BLaER1 treated with 17β-estradiol and CSF1 and Interleukin-3, amounts not matched to agents 10 nM and 100 nM (cell line): ENCODE measurements at regions not wholly inside any gene's neighbourhood (a gene's known extent, or its start where the extent isn't known, plus 50 kb on each side); places are given as distances from the start of the nearest gene placed in this dataset.

ENCODE experiments used
- H3K27ac ChIP-seq, 11 experiments: shearing (Covaris generic); formaldehyde crosslinking; 2 replicates each; pipeline ENCODE4 v1.8.1; 2022
- H3K27me3 ChIP-seq, 11 experiments: shearing (Covaris generic); formaldehyde crosslinking; 2 replicates each; pipeline ENCODE4 v1.8.1; 2022
- H3K36me3 ChIP-seq, 11 experiments: shearing (Covaris generic); formaldehyde crosslinking; 2 replicates each; pipeline ENCODE4 v1.8.1; 2022
- H3K4me1 ChIP-seq, 10 experiments: shearing (Covaris generic); formaldehyde crosslinking; 2 replicates each; pipeline ENCODE4 v1.8.1; 2022
- H3K4me2 ChIP-seq, 11 experiments: shearing (Covaris generic); formaldehyde crosslinking; 2 replicates each; pipeline ENCODE4 v1.8.1; 2022
- H3K4me3 ChIP-seq, 10 experiments: shearing (Covaris generic); formaldehyde crosslinking; 2 replicates each; pipeline ENCODE4 v1.8.1; 2022
- H3K9ac ChIP-seq, 11 experiments: shearing (Covaris generic); formaldehyde crosslinking; 2 replicates each; pipeline ENCODE4 v1.8.1; 2022
- H3K9me3 ChIP-seq, 11 experiments: shearing (Covaris generic); formaldehyde crosslinking; replicated peaks in 1 of 11; 2 replicates each; pipeline ENCODE4 v1.8.1; 2022
- H4K20me1 ChIP-seq, 11 experiments: shearing (Covaris generic); formaldehyde crosslinking; 2 replicates each; pipeline ENCODE4 v1.8.1; 2022
- Cebpa-rat ChIP-seq, 11 experiments: shearing (Covaris generic); IDR thresholded peaks; 2 replicates each; pipeline ENCODE4 v1.8.1; 2022

DNA sequence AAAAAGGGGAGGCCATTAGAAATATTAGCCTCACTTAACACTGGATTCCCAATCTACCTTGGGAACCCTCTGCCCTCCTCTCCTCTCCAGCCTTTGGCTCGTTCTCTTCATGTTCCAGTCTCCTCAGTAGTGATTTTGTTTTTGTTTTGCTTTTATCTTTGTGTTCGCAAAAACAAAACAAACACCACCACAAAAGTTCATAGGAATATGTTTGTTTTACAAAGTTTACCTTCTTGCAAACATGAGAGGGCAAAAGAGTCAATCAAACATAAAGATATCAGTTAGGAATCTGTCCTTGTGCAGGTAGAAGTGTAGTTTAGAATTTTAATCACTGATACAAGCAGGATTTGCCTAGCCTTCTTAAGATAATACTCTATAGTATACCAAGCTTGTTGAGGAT, 179.7 kb upstream of the GUCY1A2 start:
- H3K9ac ChIP-seq = peak overlapping the region in 4 of 11 experiments; percentile 5 to 50 (median 19); a peak in 7 of 22 replicates
- H3K4me2 ChIP-seq = peak overlapping the region; percentile 26 to 75 (median 54); a peak in 21 of 22 replicates
- H3K4me1 ChIP-seq = peaks cover 14 to 43% (median 32%) of the 10 kb centered on the region in 10 experiments
- H3K27me3 ChIP-seq = no peaks in the 10 kb centered on the region
- H3K4me3 ChIP-seq = no peak overlapping the region
- peaks cover 0 to 29% (median 16%) of the 10 kb centered on the region in 11 experiments; a peak in 18 of 22 replicates for H3K9me3 ChIP-seq
- TF ChIP-seq Cebpa-rat (IDR thresholded peaks at IDR 0.05) = no peak
- H3K36me3 ChIP-seq = no peaks in the 10 kb centered on the region
- no peaks in the 10 kb centered on the region for H4K20me1 ChIP-seq
- H3K27ac ChIP-seq = peak overlapping the region in 9 of 11 experiments; percentile 45 to 80 (median 70); a peak in 18 of 22 replicates

DNA sequence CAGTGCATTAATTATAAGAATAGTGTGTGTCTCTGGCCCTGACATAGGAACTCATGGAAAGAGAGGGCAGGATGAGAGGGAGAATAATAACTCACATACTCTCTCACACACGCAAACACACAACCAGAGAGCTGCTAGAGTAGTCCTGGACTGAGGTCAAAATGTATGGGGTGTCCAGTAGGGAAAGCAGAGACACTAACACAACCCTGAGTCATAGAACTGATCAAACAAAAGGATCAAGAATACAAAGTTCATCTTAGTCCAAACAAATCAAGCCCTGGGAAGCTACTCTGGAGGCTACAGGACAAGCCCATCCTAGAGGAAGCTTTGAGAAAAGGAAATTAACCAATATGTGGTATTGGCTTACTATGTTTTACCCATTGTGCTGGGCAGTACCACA, 178.5 kb upstream of the GUCY1A2 start:
- Histone ChIP-seq H4K20me1 (no peaks in the 10 kb centered on the region), H3K9me3 (peaks cover 0 to 40% (median 21%) of the 10 kb centered on the region in 11 experiments; a peak in 18 of 22 replicates), H3K4me1 (peaks cover 14 to 43% (median 32%) of the 10 kb centered on the region in 10 experiments), H3K36me3 (no peaks in the 10 kb centered on the region), H3K4me2 (peak overlapping the region in 8 of 11 experiments; percentile 18 to 75 (median 58); a peak in 14 of 22 replicates), H3K27me3 (no peaks in the 10 kb centered on the region), H3K4me3 (no peak overlapping the region), H3K27ac (peak overlapping the region in 8 of 11 experiments; percentile 5 to 80 (median 70); a peak in 15 of 22 replicates), H3K9ac (no peak overlapping the region; a peak in 1 of 22 replicates)
- TF ChIP-seq Cebpa-rat (IDR thresholded peaks at IDR 0.05) = no peak

DNA sequence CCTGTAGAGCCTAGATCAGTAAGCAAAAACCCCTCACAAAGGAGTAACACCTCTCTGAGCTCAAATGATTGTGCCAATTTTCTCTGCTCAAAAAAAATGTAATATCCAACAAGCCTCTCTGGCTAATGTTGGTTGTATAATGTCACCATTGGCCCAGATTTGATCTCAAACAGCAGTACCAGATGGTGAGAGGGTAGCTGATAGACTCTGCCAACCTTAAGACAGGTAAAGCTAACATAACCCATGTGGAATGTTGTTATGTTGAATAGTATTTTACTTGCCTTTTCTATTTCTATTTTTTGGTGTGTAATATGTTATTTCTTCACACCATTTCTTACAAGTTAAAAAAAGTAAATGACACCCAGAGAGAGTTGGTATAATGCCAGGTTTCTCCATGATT, 166.7 kb upstream of the GUCY1A2 start:
- H3K27me3 ChIP-seq = no peaks in the 10 kb centered on the region
- H3K9ac ChIP-seq = no peak overlapping the region
- peaks cover 0 to 19% (median 11%) of the 10 kb centered on the region in 10 experiments; a peak in 14 of 20 replicates for H3K4me1 ChIP-seq
- H3K4me3 ChIP-seq = no peak overlapping the region
- H3K9me3 ChIP-seq = peaks cover 0 to 10% (median 0%) of the 10 kb centered on the region in 11 experiments; a peak in 2 of 22 replicates
- no peaks in the 10 kb centered on the region for H3K36me3 ChIP-seq
- H3K4me2 ChIP-seq = no peak overlapping the region
- no peak for TF ChIP-seq Cebpa-rat (IDR thresholded peaks at IDR 0.05)
- H3K27ac ChIP-seq = no peak overlapping the region
- H4K20me1 ChIP-seq = no peaks in the 10 kb centered on the region

DNA sequence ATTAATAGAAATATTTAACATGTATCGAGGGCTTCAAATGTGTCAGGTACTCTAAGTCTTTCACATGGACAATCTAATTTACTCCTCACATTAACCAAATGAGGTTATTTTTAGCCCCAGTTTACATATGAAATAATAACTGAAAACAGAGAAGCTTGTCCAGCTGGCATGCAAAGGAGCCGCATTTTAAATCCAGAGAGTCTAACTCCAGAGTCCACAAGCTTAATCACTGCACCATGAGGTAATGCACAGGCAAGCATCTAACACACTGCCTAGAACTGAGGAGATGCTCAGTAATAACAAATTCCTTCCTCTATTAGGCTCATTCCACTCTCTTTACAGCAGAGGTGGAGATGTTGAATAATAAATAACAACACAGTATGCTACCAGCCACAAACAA, 165.7 kb upstream of the GUCY1A2 start:
- Histone ChIP-seq H3K4me3 (no peak overlapping the region), H3K27ac (no peak overlapping the region), H3K9me3 (peaks cover 0 to 10% (median 0%) of the 10 kb centered on the region in 11 experiments; a peak in 2 of 22 replicates), H4K20me1 (no peaks in the 10 kb centered on the region), H3K36me3 (no peaks in the 10 kb centered on the region), H3K4me1 (peaks cover 0 to 29% (median 20%) of the 10 kb centered on the region in 10 experiments; a peak in 15 of 20 replicates), H3K4me2 (no peak overlapping the region), H3K9ac (no peak overlapping the region), H3K27me3 (no peaks in the 10 kb centered on the region)
- no peak for TF ChIP-seq Cebpa-rat (IDR thresholded peaks at IDR 0.05)

DNA sequence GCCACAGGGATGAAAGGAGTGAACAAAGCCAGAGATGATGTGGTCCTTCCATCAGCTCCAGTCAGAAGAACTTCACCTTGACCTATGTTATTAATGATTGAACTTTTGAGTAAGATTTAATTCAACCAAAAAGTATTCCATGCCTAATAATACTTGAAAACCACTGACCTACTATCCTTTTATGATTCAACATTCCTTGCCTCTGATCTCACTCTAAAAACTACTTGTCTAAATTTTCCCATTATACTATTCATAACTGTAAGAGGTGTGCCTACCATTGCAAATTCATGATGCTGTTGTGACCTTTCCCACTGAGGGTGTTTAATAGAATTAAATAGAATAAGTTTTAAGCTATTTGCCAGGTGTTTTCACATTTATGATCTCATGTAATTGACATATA, 164.7 kb upstream of the GUCY1A2 start:
- Histone ChIP-seq H3K27ac (peak overlapping the region in 2 of 11 experiments; percentile 22 to 30; a peak in 1 of 22 replicates), H3K4me2 (0 out of 22 replicates have a peak overlapping the region, but pooled peaks of 1 of the 11 experiments have one; percentile 11), H3K27me3 (no peaks in the 10 kb centered on the region), H3K36me3 (no peaks in the 10 kb centered on the region), H3K4me1 (peaks cover 0 to 39% (median 23%) of the 10 kb centered on the region in 10 experiments; a peak in 15 of 20 replicates), H3K9ac (no peak overlapping the region), H4K20me1 (no peaks in the 10 kb centered on the region), H3K9me3 (peaks cover 0 to 10% (median 0%) of the 10 kb centered on the region in 11 experiments; a peak in 2 of 22 replicates), H3K4me3 (no peak overlapping the region)
- no peak for TF ChIP-seq Cebpa-rat (IDR thresholded peaks at IDR 0.05)

DNA sequence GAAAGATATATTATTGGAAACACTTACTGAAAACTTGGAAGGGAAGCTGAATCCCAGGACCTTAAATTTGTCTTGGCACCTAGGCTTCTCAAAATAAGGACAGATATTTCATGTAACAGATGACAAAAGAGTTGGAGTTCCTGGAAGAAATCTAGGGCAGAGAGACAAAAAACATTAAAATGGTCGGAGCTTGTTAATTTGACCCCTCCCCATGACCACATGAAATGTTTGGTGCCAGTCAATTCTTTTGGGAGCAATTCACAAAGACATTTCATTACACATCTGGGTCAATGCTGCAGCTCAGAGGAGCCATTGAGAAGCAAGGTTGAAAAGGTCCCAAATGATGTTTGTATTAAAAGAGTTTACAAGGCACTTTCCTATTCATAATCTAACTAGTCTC, 162.0 kb upstream of the GUCY1A2 start:
- H3K9ac ChIP-seq = peak overlapping the region in 5 of 11 experiments; percentile 20 to 63 (median 52); a peak in 8 of 22 replicates
- TF ChIP-seq Cebpa-rat (IDR thresholded peaks at IDR 0.05) = no peak; a peak in 1 of 22 replicates
- no peak overlapping the region for H3K4me3 ChIP-seq
- H3K4me1 ChIP-seq = peaks cover 0 to 40% (median 23%) of the 10 kb centered on the region in 10 experiments; a peak in 15 of 20 replicates
- no peaks in the 10 kb centered on the region for H3K27me3 ChIP-seq
- H3K27ac ChIP-seq = peak overlapping the region in 8 of 11 experiments; percentile 3 to 85 (median 73); a peak in 16 of 22 replicates
- H3K36me3 ChIP-seq = no peaks in the 10 kb centered on the region
- H4K20me1 ChIP-seq = no peaks in the 10 kb centered on the region
- peak overlapping the region in 8 of 11 experiments; percentile 1 to 70 (median 66); a peak in 15 of 22 replicates for H3K4me2 ChIP-seq
- H3K9me3 ChIP-seq = peaks cover 0 to 27% (median 12%) of the 10 kb centered on the region in 11 experiments; a peak in 12 of 22 replicates

DNA sequence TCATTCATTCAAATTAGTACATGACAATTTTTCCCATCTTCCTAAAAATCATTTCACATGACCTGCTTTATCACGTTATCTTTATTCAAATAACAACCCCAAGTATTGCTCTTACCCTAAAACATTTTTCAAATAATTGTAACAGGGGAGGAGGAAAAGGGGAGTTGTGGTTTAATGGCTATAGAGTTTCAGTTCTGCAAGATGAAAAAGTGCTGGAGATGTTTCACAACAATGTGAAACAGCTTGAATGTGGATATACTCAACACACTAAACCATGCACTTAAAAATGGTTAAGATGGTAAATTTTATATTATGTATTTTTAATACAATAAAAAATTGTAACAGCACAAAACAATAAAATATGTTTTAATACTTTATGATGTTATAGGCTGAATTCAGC, 161.6 kb upstream of the GUCY1A2 start:
- Histone ChIP-seq H3K4me1 (peaks cover 0 to 40% (median 23%) of the 10 kb centered on the region in 10 experiments; a peak in 15 of 20 replicates), H3K27ac (peak overlapping the region in 8 of 11 experiments; percentile 3 to 85 (median 73); a peak in 15 of 22 replicates), H3K4me2 (peak overlapping the region in 8 of 11 experiments; percentile 5 to 70 (median 66); a peak in 14 of 22 replicates), H3K4me3 (no peak overlapping the region), H4K20me1 (no peaks in the 10 kb centered on the region), H3K9ac (peak overlapping the region in 5 of 11 experiments; percentile 20 to 63 (median 52); a peak in 6 of 22 replicates), H3K36me3 (no peaks in the 10 kb centered on the region), H3K27me3 (no peaks in the 10 kb centered on the region), H3K9me3 (peaks cover 0 to 27% (median 12%) of the 10 kb centered on the region in 11 experiments; a peak in 12 of 22 replicates)
- TF ChIP-seq Cebpa-rat (IDR thresholded peaks at IDR 0.05) = peak in 2 of 11 experiments; percentile 59 to 77; a peak in 5 of 22 replicates

DNA sequence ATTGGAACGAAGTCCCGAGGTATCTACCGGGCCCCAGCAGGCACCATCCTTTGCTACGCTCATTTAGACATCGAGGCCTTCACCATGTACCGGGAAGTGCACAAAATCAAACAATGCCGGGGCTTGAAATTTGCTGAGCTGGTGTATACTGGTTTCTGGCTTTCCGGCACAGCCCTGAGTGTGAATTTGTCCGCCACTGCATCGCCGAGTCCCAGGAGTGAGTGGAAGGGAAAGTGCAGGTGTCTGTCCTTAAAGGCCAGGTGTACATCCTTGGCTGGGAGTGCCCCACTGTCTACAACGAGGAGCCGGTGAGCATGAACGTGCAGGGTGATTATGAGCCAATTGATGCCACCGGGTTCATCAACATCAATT, 158.8 kb upstream of the GUCY1A2 start:
- Histone ChIP-seq H3K4me1 (peaks cover 0 to 54% (median 27%) of the 10 kb centered on the region in 10 experiments; a peak in 15 of 20 replicates), H3K4me2 (no peak overlapping the region), H3K9ac (no peak overlapping the region), H3K36me3 (no peaks in the 10 kb centered on the region), H3K4me3 (no peak overlapping the region), H3K27me3 (no peaks in the 10 kb centered on the region), H3K27ac (peak overlapping the region in 1 of 11 experiments; percentile 28; a peak in 2 of 22 replicates), H3K9me3 (peaks cover 0 to 27% (median 12%) of the 10 kb centered on the region in 11 experiments; a peak in 12 of 22 replicates), H4K20me1 (no peaks in the 10 kb centered on the region)
- no peak for TF ChIP-seq Cebpa-rat (IDR thresholded peaks at IDR 0.05)
